Adrenal gland (tissue), 9 donors: ENCODE measurements at regions not wholly inside any gene's neighbourhood (a gene's known extent, or its start where the extent isn't known, plus 50 kb on each side); places are given as distances from the start of the nearest gene placed in this dataset.

ENCODE experiments used
- DNase-seq, 7 donors: peaks; one replicate each; pipeline ENCODE4 v3.0.0-alpha.2; 2019 to 2020
- H3K27ac ChIP-seq, 5 donors: fragments of 200-600 bp; sonication (generic) in 4 of 5; 1 replicate in 3 of 5; 2 replicates in 2 of 5; pipeline versions ENCODE4 v1.5.1 to v1.8.0; 2016 to 2020; ENCODE audit warnings: mild to moderate bottlenecking in 1 of 5
- H3K27me3 ChIP-seq: fragments of 200-600 bp; 2 replicates; pipeline ENCODE4 v1.8.0; 2021
- H3K36me3 ChIP-seq, 2 donors: fragments of 200-600 bp; replicated peaks in 1 of 2; 1 replicate in 1 of 2; 2 replicates in 1 of 2; pipeline versions ENCODE4 v1.5.1 to v1.8.0; 2018 to 2022
- H3K4me1 ChIP-seq, 2 donors: fragments of 200-600 bp; replicated peaks in 1 of 2; 1 replicate in 1 of 2; 2 replicates in 1 of 2; pipeline versions ENCODE4 v1.5.1 to v1.8.0; 2018 to 2021
- H3K4me3 ChIP-seq, 4 donors: fragments of 200-600 bp; sonication (generic) in 3 of 4; one replicate each; pipeline ENCODE4 v1.5.1; 2016 to 2018
- H3K9me3 ChIP-seq, 3 donors: fragments of 200-600 bp; sonication (generic) in 1 of 3; replicated peaks in 1 of 3; 1 replicate in 2 of 3; 2 replicates in 1 of 3; pipeline versions ENCODE4 v1.5.1 to v1.8.0; 2016 to 2021
- POLR2A ChIP-seq, 2 donors: fragments of 450-650 bp; IDR thresholded peaks; one replicate each; pipeline ENCODE4 v1.6.1; 2017; ENCODE audit warnings: antibody characterized with exemption in 2 of 2, mild to moderate bottlenecking in 2 of 2, moderate library complexity in 1 of 2
- WGBS, 4 donors: extraction: QIAGEN DNeasy Blood & Tissue Kit in 2 of 4; methylation state at CpG; one replicate each; pipeline versions ENCODE4 v1.1.5 to v1.1.7; 2013 to 2017; 5-methylcytosine and 5-hydroxymethylcytosine counted together
- intact Hi-C, 2 donors: fragments of 100-400 bp; cut with DNase I; formaldehyde crosslinking; loops; one replicate each; pipeline versions ENCODE4 v1.14.1 to v1.15.0; 2022 to 2023
- TF ChIP-seq, protein P1 (sequence below), 6 experiments: fragments of 450-650 bp in 4 of 6; fragments of 200-600 bp in 2 of 6; sonication (generic) in 1 of 6; IDR thresholded peaks; 1 replicate in 5 of 6; 2 replicates in 1 of 6; pipeline versions ENCODE4 v1.5.1 to v1.8.0; 2016 to 2021; ENCODE audit warnings: antibody characterized with exemption in 6 of 6, mild to moderate bottlenecking in 2 of 6, moderate library complexity in 1 of 6
- donor health status: healthy with polysubstance abuse.
- donor health status: Bipolar disorder and iron deficiency.
- donor health status: DM: yes; HTN: yes; CAD: no.
- donor health status: DM: no; HTN: no; CAD: no.
- donor health status: DM: no; HTN: no; CAD: no.

DNA sequence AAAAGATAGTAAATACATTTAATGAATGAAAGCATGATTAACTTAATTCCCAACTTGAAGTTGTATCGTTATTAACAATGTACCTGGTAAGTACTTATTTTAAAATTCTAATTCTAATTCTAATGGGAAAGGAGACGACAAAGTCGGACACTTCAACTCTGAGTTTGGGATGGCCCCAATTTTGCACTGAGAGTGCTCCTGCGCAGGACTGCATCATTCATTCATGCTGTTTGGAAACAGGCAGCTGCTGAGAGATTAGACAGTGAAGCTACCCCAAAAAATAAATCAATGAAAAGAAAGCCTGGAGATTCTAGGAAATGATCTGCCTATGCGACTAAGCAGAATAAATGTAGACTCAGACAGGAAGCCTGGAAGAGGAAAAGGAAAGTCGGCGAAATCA is 141.7 kb upstream of the VKORC1L1 start:
- peaks cover 0 to 8% of the 10 kb centered on the region in 2 donors for H3K4me1 ChIP-seq
- DNase-seq: no peak
- intact Hi-C loops: no loop called here
- TF ChIP-seq POLR2A (IDR thresholded peaks at IDR 0.05): no peak
- TF ChIP-seq, protein P1, sequence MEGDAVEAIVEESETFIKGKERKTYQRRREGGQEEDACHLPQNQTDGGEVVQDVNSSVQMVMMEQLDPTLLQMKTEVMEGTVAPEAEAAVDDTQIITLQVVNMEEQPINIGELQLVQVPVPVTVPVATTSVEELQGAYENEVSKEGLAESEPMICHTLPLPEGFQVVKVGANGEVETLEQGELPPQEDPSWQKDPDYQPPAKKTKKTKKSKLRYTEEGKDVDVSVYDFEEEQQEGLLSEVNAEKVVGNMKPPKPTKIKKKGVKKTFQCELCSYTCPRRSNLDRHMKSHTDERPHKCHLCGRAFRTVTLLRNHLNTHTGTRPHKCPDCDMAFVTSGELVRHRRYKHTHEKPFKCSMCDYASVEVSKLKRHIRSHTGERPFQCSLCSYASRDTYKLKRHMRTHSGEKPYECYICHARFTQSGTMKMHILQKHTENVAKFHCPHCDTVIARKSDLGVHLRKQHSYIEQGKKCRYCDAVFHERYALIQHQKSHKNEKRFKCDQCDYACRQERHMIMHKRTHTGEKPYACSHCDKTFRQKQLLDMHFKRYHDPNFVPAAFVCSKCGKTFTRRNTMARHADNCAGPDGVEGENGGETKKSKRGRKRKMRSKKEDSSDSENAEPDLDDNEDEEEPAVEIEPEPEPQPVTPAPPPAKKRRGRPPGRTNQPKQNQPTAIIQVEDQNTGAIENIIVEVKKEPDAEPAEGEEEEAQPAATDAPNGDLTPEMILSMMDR (IDR thresholded peaks at IDR 0.05): no peak
- no peaks in the 10 kb centered on the region for H3K27me3 ChIP-seq
- 68 to 73% (median 71%) methylated on average over 7 of the region's 7 CpGs for WGBS, 4 donors
- peaks cover 0 to 6% of the 10 kb centered on the region in 2 donors for H3K36me3 ChIP-seq
- H3K4me3 ChIP-seq: peak overlapping the region in 1 of 4 donors; percentile 25
- H3K27ac ChIP-seq: no peak overlapping the region
- H3K9me3 ChIP-seq: no peaks in the 10 kb centered on the region

- Histone ChIP-seq H3K9me3 (no peaks in the 10 kb centered on the region), H3K4me1 (peaks cover 0 to 8% of the 10 kb centered on the region in 2 donors), H3K4me3 (peak overlapping the region in 1 of 4 donors; percentile 25), H3K36me3 (peaks cover 0 to 1% of the 10 kb centered on the region in 2 donors), H3K27me3 (no peaks in the 10 kb centered on the region), H3K27ac (no peak overlapping the region)
- intact Hi-C loops: no loop called here
- 20 to 39% (median 27%) methylated on average over 18 to 27 of the region's 27 CpGs for WGBS, 4 donors
- TF ChIP-seq, protein P1 (IDR thresholded peaks at IDR 0.05): peak in 1 of 6 experiments; percentile 14
- no peak for TF ChIP-seq POLR2A (IDR thresholded peaks at IDR 0.05)
- DNase-seq: peak in 2 of 7 donors; percentile 8 to 13
Observed at GRCh38 chr7:65731562-65732035, 141.3 kb upstream of the VKORC1L1 start.

GRCh38 chr7:65744406-65744805 is 128.5 kb upstream of the VKORC1L1 start:
- intact Hi-C loops: no loop called here

GRCh38 chr7:65746398-65746669 is 126.5 kb upstream of the VKORC1L1 start:
- intact Hi-C loops: no loop called here
- Histone ChIP-seq H3K27me3 (no peaks in the 10 kb centered on the region), H3K4me3 (no peak overlapping the region), H3K36me3 (no peaks in the 10 kb centered on the region), H3K4me1 (peaks cover 4 to 10% of the 10 kb centered on the region in 2 donors), H3K9me3 (no peaks in the 10 kb centered on the region), H3K27ac (peak overlapping the region in 2 of 5 donors; percentile 5 to 8)
- no peak for TF ChIP-seq POLR2A (IDR thresholded peaks at IDR 0.05)
- TF ChIP-seq, protein P1 (IDR thresholded peaks at IDR 0.05): no peak
- no peak for DNase-seq
- 43 to 51% (median 46%) methylated on average over 3 of the region's 3 CpGs for WGBS, 4 donors

More at GRCh38 chr7:65744406-65744805, 128.5 kb upstream of the VKORC1L1 start:
- Histone ChIP-seq H3K9me3 (no peaks in the 10 kb centered on the region), H3K4me1 (no peaks in the 10 kb centered on the region), H3K4me3 (no peak overlapping the region), H3K27me3 (no peaks in the 10 kb centered on the region), H3K27ac (no peak overlapping the region), H3K36me3 (peaks cover 0 to 3% of the 10 kb centered on the region in 2 donors)
- DNase-seq: no peak
- WGBS, 4 donors: 79 to 94% (median 86%) methylated on average over 2 of the region's 2 CpGs
- no peak for TF ChIP-seq POLR2A (IDR thresholded peaks at IDR 0.05)

- Histone ChIP-seq H3K27ac (no peak overlapping the region), H3K4me1 (peaks cover 4 to 14% of the 10 kb centered on the region in 2 donors)
Observed at GRCh38 chr7:65749039-65749438, 123.8 kb upstream of the VKORC1L1 start.

More at GRCh38 chr7:65749039-65749438, 123.8 kb upstream of the VKORC1L1 start:
- Histone ChIP-seq H3K9me3 (no peaks in the 10 kb centered on the region), H3K36me3 (no peaks in the 10 kb centered on the region), H3K4me3 (no peak overlapping the region), H3K27me3 (no peaks in the 10 kb centered on the region)
- no peak for TF ChIP-seq POLR2A (IDR thresholded peaks at IDR 0.05)
- TF ChIP-seq, protein P1 (IDR thresholded peaks at IDR 0.05): no peak
- WGBS, 4 donors: 81 to 91% (median 86%) methylated on average over 4 of the region's 4 CpGs
- intact Hi-C loops: no loop called here
- DNase-seq: no peak
